Right lobe of liver (tissue), 6 donors: ENCODE measurements at regions not wholly inside any gene's neighbourhood (a gene's known extent, or its start where the extent isn't known, plus 50 kb on each side); places are given as distances from the start of the nearest gene placed in this dataset.

ENCODE experiments used
- ATAC-seq, 4 donors: fragments of 200-7000 bp; cut with Tn5 transposase; one replicate each; pipeline ENCODE4 v1.9.1; 2020; ENCODE audit warnings: mild to moderate bottlenecking in 4 of 4, moderate library complexity in 4 of 4
- DNase-seq, 3 donors: peaks; one replicate each; pipeline ENCODE4 v3.0.0-alpha.2; 2020
- H3K27ac ChIP-seq, 3 donors: fragments of 200-600 bp; one replicate each; pipeline ENCODE4 v1.8.0; 2022
- H3K27me3 ChIP-seq, 2 donors: fragments of 200-600 bp; one replicate each; pipeline ENCODE4 v1.8.0; 2022
- H3K36me3 ChIP-seq, 4 donors: fragments of 200-600 bp; sonication (generic) in 1 of 4; one replicate each; pipeline versions ENCODE4 v1.5.1 to v1.8.0; 2017 to 2022; ENCODE audit warnings: control low read depth in 1 of 4
- H3K4me1 ChIP-seq, 4 donors: fragments of 200-600 bp; sonication (generic) in 1 of 4; one replicate each; pipeline versions ENCODE4 v1.5.1 to v1.8.0; 2017 to 2022; ENCODE audit warnings: control low read depth in 1 of 4
- H3K4me3 ChIP-seq, 3 donors: fragments of 200-600 bp; one replicate each; pipeline ENCODE4 v1.8.0; 2022
- H3K9me3 ChIP-seq, 4 donors: fragments of 200-600 bp; sonication (generic) in 1 of 4; one replicate each; pipeline versions ENCODE4 v1.5.1 to v1.8.0; 2017 to 2022; ENCODE audit warnings: control low read depth in 1 of 4
- POLR2A ChIP-seq: fragments of 450-650 bp; IDR thresholded peaks from one replicate; pipeline ENCODE4 v1.6.1; 2017; ENCODE audit warnings: antibody characterized with exemption, mild to moderate bottlenecking
- WGBS: methylation state at CpG from one replicate; pipeline ENCODE4 v1.1.6; 2018; ENCODE audit warnings: low coverage, low lambda C conversion rate; ENCODE audit not compliant: insufficient coverage; ENCODE audit errors: missing lambda C conversion rate; 5-methylcytosine and 5-hydroxymethylcytosine counted together
- intact Hi-C, 2 donors: fragments of 100-400 bp; cut with DNase I; formaldehyde crosslinking; loops; one replicate each; pipeline versions ENCODE4 v1.11.2 to v1.14.1; 2022
- TF ChIP-seq, protein P1 (sequence below), 4 donors: fragments of 200-600 bp in 3 of 4; fragments of 450-650 bp in 1 of 4; IDR thresholded peaks; one replicate each; pipeline versions ENCODE4 v1.5.1 to v1.8.0; 2016 to 2022; ENCODE audit warnings: antibody characterized with exemption in 4 of 4, mild to moderate bottlenecking in 2 of 4
- donor health status: DM: no; HTN: yes; CAD: no.
- donor health status: DM: no; HTN: no; CAD: no.
- donor health status: DM: no; HTN: no; CAD: no.
- donor health status: DM: no; HTN: yes; CAD: no.
- donor health status: DM: no; HTN: yes; CAD: no.

- no peaks in the 10 kb centered on the region for H3K9me3 ChIP-seq
- ATAC-seq (peak in 1 of 4 donors; percentile 15), DNase-seq (no peak)
- no peak overlapping the region for H3K27ac ChIP-seq
- peaks cover 0 to 19% (median 8%) of the 10 kb centered on the region in 4 donors for H3K36me3 ChIP-seq
- intact Hi-C loops, result no loop called here
- 45% methylated on average over 6 of the region's 11 CpGs for WGBS
- no peaks in the 10 kb centered on the region for H3K27me3 ChIP-seq
- peaks cover 0 to 40% (median 5%) of the 10 kb centered on the region in 4 donors for H3K4me1 ChIP-seq
- H3K4me3 ChIP-seq, result no peak overlapping the region
- TF ChIP-seq, protein P1, sequence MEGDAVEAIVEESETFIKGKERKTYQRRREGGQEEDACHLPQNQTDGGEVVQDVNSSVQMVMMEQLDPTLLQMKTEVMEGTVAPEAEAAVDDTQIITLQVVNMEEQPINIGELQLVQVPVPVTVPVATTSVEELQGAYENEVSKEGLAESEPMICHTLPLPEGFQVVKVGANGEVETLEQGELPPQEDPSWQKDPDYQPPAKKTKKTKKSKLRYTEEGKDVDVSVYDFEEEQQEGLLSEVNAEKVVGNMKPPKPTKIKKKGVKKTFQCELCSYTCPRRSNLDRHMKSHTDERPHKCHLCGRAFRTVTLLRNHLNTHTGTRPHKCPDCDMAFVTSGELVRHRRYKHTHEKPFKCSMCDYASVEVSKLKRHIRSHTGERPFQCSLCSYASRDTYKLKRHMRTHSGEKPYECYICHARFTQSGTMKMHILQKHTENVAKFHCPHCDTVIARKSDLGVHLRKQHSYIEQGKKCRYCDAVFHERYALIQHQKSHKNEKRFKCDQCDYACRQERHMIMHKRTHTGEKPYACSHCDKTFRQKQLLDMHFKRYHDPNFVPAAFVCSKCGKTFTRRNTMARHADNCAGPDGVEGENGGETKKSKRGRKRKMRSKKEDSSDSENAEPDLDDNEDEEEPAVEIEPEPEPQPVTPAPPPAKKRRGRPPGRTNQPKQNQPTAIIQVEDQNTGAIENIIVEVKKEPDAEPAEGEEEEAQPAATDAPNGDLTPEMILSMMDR (IDR thresholded peaks at IDR 0.05), result no peak
- TF ChIP-seq POLR2A, result no peak
Observed at GRCh38 chr17:77478899-77479298, 338.1 kb downstream of the SEC14L1 start.

DNA sequence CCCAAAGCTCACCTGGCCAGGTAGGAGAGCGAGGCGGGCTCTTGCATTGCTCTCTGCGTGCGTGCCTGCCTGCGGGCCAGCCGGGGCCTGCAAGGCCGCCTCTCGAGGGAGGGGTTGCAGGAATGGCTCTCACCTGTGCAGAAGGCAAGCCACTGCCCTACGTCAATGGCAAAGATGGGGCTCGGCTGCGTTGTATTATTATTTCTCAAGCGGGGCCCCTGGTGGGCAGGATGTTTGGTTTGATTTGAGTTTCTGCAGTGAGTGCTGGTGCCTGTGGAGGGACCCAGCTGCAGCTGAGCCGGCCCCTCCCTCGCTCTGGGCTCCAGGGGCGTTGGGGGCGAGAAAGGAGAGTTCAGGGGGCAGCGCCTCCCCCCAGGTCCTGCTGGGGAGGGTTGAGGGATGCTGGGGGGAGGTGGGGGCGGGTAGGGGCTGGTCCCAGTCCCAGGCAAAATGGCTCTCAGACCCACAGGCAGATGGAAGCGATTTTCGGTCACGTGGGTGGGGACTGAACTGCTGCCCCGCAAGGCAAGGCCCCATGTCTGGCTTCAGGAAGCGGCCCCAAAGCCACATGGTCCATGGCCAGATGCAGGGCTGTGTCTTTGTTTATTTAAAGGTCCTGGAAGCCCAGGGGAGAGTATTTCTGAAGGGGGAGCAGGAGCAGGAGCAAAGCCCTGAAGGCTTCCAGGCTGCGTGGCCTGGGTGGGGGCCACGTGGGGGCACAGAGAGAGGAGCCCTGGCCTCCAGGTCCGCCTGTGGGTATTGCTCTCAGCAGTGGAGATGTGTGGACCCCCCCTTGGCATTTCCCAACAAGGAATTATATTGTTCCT, 338.8 kb downstream of the SEC14L1 start:
- H3K27me3 ChIP-seq, result no peaks in the 10 kb centered on the region
- ATAC-seq (no peak), DNase-seq (no peak)
- peaks cover 0 to 33% (median 5%) of the 10 kb centered on the region in 4 donors for H3K4me1 ChIP-seq
- WGBS, result 90% methylated on average over 10 of the region's 26 CpGs
- no peak overlapping the region for H3K4me3 ChIP-seq
- intact Hi-C loops, result no loop called here
- peaks cover 0 to 19% (median 8%) of the 10 kb centered on the region in 4 donors for H3K36me3 ChIP-seq
- TF ChIP-seq, protein P1 (IDR thresholded peaks at IDR 0.05), result no peak
- TF ChIP-seq POLR2A, result no peak
- H3K27ac ChIP-seq, result no peak overlapping the region
- no peaks in the 10 kb centered on the region for H3K9me3 ChIP-seq

DNA sequence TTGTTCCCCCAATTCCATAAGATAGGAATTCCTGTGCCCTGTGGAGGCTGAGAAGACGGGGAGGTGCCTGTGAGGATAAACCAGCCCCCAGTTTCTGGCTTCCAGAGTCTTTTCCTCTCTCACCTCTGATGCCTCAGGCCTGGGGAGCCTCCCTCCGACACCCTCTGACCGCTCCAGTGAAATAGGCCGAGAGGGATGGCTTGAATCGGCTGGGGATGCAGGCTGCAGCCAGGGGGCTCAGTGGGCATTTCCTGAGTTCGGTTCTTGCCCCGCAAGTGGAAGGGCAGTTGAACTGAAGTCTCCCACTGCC, 339.4 kb downstream of the SEC14L1 start:
- 100% methylated on average over 1 of the region's 7 CpGs for WGBS
- Histone ChIP-seq H3K4me3 (no peak overlapping the region), H3K9me3 (no peaks in the 10 kb centered on the region), H3K27me3 (no peaks in the 10 kb centered on the region), H3K27ac (no peak overlapping the region), H3K36me3 (peaks cover 0 to 19% (median 8%) of the 10 kb centered on the region in 4 donors), H3K4me1 (peaks cover 0 to 29% (median 5%) of the 10 kb centered on the region in 4 donors)
- TF ChIP-seq POLR2A, result no peak
- TF ChIP-seq, protein P1 (IDR thresholded peaks at IDR 0.05), result no peak
- no peak for DNase-seq
- intact Hi-C loops, result no loop called here
- no peak for ATAC-seq

GRCh38 chr17:77480509-77481215, 339.9 kb downstream of the SEC14L1 start:
- WGBS, result 0% methylated on average over 1 of the region's 25 CpGs
- intact Hi-C loops, result no loop called here
- TF ChIP-seq, protein P1 (IDR thresholded peaks at IDR 0.05), result no peak
- TF ChIP-seq POLR2A, result no peak
- H3K27me3 ChIP-seq, result no peaks in the 10 kb centered on the region
- no peaks in the 10 kb centered on the region for H3K9me3 ChIP-seq
- DNase-seq, result no peak
- peaks cover 0 to 19% (median 8%) of the 10 kb centered on the region in 4 donors for H3K36me3 ChIP-seq
- no peak overlapping the region for H3K27ac ChIP-seq
- peaks cover 0 to 29% (median 5%) of the 10 kb centered on the region in 4 donors for H3K4me1 ChIP-seq
- no peak overlapping the region for H3K4me3 ChIP-seq
- ATAC-seq, result no peak
